SU-DHL-6 (cell line): ENCODE measurements at regions not wholly inside any gene's neighbourhood (a gene's known extent, or its start where the extent isn't known, plus 50 kb on each side); places are given as distances from the start of the nearest gene placed in this dataset.
"Not testable (repeated sequence)": the region's sequence is repeated elsewhere in the genome, so short reads cannot be mapped to it uniquely, and the experiment has no call there.

Experiments
- H2AFZ ChIP-seq: fragments of 200-600 bp; sonication (generic); 2 replicates; pipeline ENCODE4 v1.6.1; 2014; ENCODE audit warnings: low read depth, mild to moderate bottlenecking, moderate library complexity, mixed read lengths, antibody characterized with exemption, low read length; ENCODE audit not compliant: severe bottlenecking
- H3F3A ChIP-seq: fragments of 200-600 bp; shearing (Covaris generic); 2 replicates; pipeline ENCODE4 v1.6.0; 2016; ENCODE audit warnings: antibody characterized with exemption, mild to moderate bottlenecking; ENCODE audit not compliant: insufficient read depth
- H3K27ac ChIP-seq: fragments of 200-600 bp; sonication (generic); 2 replicates; pipeline ENCODE4 v1.5.1; 2016; ENCODE audit warnings: low read depth, mild to moderate bottlenecking, low read length, moderate library complexity, mixed read lengths
- H3K27me3 ChIP-seq: fragments of 200-600 bp; sonication (generic), shearing (Covaris generic); 2 replicates; pipeline ENCODE4 v1.6.0; 2014; ENCODE audit warnings: mild to moderate bottlenecking, low read length
- H3K36me3 ChIP-seq: fragments of 200-600 bp; sonication (generic); 2 replicates; pipeline ENCODE4 v1.6.1; 2014; ENCODE audit warnings: mild to moderate bottlenecking, low read length, mixed read lengths
- H3K4me2 ChIP-seq: fragments of 300-600, 200-600 bp; shearing (Covaris generic), sonication (generic); 2 replicates; pipeline ENCODE4 v1.6.0; 2014; ENCODE audit warnings: low read length, low read depth, mild to moderate bottlenecking; ENCODE audit not compliant: poor library complexity, severe bottlenecking
- H3K4me3 ChIP-seq: fragments of 200-600 bp; sonication (generic); 2 replicates; pipeline ENCODE4 v1.5.1; 2014; ENCODE audit warnings: antibody characterized with exemption, low read length, mild to moderate bottlenecking, mixed read lengths; ENCODE audit not compliant: insufficient read depth, poor library complexity, severe bottlenecking
- H3K79me2 ChIP-seq: fragments of 200-600 bp; sonication (generic); 2 replicates; pipeline ENCODE4 v1.6.1; 2014; ENCODE audit warnings: mild to moderate bottlenecking, low read length, moderate library complexity; ENCODE audit not compliant: insufficient read depth
- H3K9ac ChIP-seq: fragments of 200-600 bp; sonication (generic); 2 replicates; pipeline ENCODE4 v1.7.0; 2014; ENCODE audit warnings: mild to moderate bottlenecking, low read length
- H3K9me2 ChIP-seq: fragments of 200-600 bp; sonication (generic); replicated peaks from 2 replicates; pipeline ENCODE4 v1.6.1; 2014; ENCODE audit warnings: low read length; ENCODE audit not compliant: insufficient read depth
- H3K9me3 ChIP-seq: fragments of 200-600 bp; sonication (generic); 2 replicates; pipeline ENCODE4 v1.6.1; 2014; ENCODE audit warnings: low read length, mixed read lengths; ENCODE audit not compliant: insufficient read depth
- H4K20me1 ChIP-seq: fragments of 200-600 bp; sonication (generic); 2 replicates; pipeline ENCODE4 v1.6.1; 2014; ENCODE audit warnings: low read depth, mild to moderate bottlenecking, antibody characterized with exemption, low read length, moderate library complexity, mixed read lengths
- EZH2phosphoT487 ChIP-seq: fragments of 200-600 bp; sonication (generic), shearing (Covaris generic); conservative IDR thresholded peaks from 2 replicates; pipeline ENCODE4 v1.6.1; 2018; ENCODE audit warnings: mild to moderate bottlenecking, antibody characterized with exemption, low read length, moderate library complexity, mixed read lengths
- TF ChIP-seq, protein P1 (sequence below): fragments of 200-600 bp; sonication (generic); IDR thresholded peaks from one replicate; pipeline ENCODE4 v1.5.1; 2017; ENCODE audit warnings: antibody characterized with exemption, mild to moderate bottlenecking, low read length, moderate library complexity; ENCODE audit not compliant: insufficient read depth, poor library complexity, severe bottlenecking

DNA sequence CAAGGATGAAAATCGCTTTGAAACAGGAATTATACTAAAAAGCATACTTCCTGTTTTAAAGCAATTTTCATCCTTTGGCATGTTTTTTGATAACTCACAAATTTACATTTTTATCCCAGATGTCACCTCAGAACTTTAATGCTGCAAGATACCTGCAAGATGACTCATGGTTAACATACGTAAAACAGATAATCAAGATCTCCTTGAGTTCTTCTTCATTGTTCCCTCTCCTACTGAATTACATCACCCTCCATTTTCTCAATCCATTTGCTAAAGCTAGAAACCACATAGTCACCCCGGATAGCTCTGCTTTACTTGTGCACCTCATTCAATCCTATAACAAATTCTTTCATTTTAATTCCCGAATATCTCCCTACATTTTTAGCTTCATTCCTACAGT lies 1114.2 kb downstream of the PLA2G4A start:
- no peak for TF ChIP-seq EZH2phosphoT487
- TF ChIP-seq, protein P1, sequence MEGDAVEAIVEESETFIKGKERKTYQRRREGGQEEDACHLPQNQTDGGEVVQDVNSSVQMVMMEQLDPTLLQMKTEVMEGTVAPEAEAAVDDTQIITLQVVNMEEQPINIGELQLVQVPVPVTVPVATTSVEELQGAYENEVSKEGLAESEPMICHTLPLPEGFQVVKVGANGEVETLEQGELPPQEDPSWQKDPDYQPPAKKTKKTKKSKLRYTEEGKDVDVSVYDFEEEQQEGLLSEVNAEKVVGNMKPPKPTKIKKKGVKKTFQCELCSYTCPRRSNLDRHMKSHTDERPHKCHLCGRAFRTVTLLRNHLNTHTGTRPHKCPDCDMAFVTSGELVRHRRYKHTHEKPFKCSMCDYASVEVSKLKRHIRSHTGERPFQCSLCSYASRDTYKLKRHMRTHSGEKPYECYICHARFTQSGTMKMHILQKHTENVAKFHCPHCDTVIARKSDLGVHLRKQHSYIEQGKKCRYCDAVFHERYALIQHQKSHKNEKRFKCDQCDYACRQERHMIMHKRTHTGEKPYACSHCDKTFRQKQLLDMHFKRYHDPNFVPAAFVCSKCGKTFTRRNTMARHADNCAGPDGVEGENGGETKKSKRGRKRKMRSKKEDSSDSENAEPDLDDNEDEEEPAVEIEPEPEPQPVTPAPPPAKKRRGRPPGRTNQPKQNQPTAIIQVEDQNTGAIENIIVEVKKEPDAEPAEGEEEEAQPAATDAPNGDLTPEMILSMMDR, result no peak
- Histone ChIP-seq H3K79me2 (no peaks in the 10 kb centered on the region), H3K9me3 (peaks cover 7% of the 10 kb centered on the region; the same call in 1 of the 2 replicates), H2AFZ (no peak overlapping the region), H3K4me2 (no peak overlapping the region), H3K9ac (no peak overlapping the region), H3K9me2 (no peaks in the 10 kb centered on the region), H3F3A (no peaks in the 10 kb centered on the region), H3K27ac (no peak overlapping the region), H4K20me1 (no peaks in the 10 kb centered on the region), H3K36me3 (no peaks in the 10 kb centered on the region), H3K4me3 (no peak overlapping the region), H3K27me3 (no peaks in the 10 kb centered on the region)

DNA sequence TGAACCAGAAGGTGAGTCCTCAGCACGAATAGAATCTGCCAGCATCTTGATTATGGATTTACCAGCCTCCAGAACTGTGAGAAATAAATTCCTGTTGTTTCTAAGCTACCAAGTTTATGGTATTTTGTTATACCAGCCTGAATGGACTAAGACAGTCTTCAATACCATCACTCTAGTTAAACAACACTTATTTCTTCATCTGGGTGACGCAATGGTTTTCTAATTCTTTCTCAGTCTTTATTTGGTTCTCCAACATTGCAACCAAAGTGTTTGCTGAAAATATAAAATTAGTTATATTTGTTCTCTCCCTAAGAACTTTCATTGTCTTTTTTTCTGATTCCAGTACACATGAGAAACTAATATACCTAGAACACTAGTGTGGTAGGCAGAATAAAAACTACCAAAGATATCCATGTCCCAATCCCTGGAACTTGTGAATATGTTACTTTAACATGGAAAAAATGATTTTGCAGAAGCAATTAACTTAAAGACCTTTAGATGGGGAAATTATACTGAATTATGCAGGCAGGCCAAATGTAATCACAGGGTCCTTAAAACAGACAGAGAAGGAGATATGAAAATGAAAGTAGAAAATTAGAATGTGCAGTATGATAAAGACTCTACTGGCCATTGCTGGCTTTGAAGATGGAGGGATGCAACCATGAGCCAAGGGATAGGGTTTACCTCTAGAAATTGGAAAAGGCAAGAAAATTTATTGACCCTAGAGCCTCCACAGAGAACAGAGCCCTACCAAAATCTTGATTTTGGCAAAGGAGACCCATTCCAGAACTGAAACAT lies 1115.1 kb downstream of the PLA2G4A start:
- Histone ChIP-seq H4K20me1 (no peaks in the 10 kb centered on the region), H3K4me3 (no peak overlapping the region), H3K79me2 (no peaks in the 10 kb centered on the region), H3K9me2 (no peaks in the 10 kb centered on the region), H2AFZ (no peak overlapping the region), H3K36me3 (no peaks in the 10 kb centered on the region), H3K27ac (no peak overlapping the region), H3K27me3 (no peaks in the 10 kb centered on the region), H3K9me3 (peaks cover 7% of the 10 kb centered on the region; the same call in 1 of the 2 replicates), H3F3A (no peaks in the 10 kb centered on the region), H3K4me2 (no peak overlapping the region), H3K9ac (no peak overlapping the region)
- TF ChIP-seq, protein P1, result no peak
- no peak for TF ChIP-seq EZH2phosphoT487

DNA sequence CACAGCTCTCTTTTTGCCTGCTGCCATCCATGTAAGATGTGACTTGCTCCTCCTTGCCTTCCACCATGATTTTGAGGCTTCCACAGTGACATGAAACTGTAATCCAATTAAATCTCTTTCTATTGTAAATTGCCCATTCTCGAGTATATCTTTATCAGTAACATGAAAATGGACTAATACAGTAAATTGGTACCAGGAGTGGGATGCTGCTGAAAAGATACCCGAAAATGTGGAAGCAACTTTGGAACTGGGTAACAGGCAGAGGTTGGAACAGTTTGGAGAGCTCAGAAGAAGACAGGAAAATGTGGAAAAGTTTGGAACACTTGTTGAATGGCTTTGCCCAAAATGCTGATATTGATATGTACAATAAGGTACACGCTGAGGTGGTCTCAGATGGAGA lies 1117.9 kb downstream of the PLA2G4A start:
- not testable (repeated sequence) for H3K27ac ChIP-seq, H3K36me3 ChIP-seq, H4K20me1 ChIP-seq, H2AFZ ChIP-seq, H3K9me3 ChIP-seq, H3K27me3 ChIP-seq, H3K4me2 ChIP-seq, H3K9ac ChIP-seq, H3K79me2 ChIP-seq, H3K9me2 ChIP-seq, H3F3A ChIP-seq, H3K4me3 ChIP-seq

DNA sequence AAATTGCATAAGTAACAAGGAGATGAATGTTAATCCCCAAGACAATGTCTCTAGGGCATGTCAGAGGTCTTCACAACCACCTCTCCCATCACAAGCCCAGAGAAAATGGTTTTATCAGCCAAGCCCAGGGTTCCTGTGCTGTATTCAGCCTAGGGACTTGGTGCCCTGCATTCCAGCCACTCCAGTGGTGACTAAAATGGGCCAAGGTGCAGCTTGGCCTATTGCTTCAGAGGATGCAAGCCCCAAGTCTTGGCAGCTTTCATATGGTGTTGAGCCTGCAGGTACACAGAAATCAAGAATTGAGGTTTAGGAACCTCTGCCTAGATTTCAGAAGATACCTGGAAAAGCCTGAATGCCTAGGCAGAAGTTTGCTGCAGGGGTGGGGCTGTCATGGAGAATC lies 1118.6 kb downstream of the PLA2G4A start:
- H3K4me2 ChIP-seq, result no peak overlapping the region
- H3K27ac ChIP-seq, result no peak overlapping the region
- no peaks in the 10 kb centered on the region for H3K36me3 ChIP-seq
- no peaks in the 10 kb centered on the region for H3K9me2 ChIP-seq
- H2AFZ ChIP-seq, result no peak overlapping the region
- H3K27me3 ChIP-seq, result no peaks in the 10 kb centered on the region
- no peaks in the 10 kb centered on the region for H3K79me2 ChIP-seq
- TF ChIP-seq, protein P1, result no peak
- TF ChIP-seq EZH2phosphoT487, result no peak
- H3K9me3 ChIP-seq, result peaks cover 12% of the 10 kb centered on the region; the same call in 1 of the 2 replicates
- no peaks in the 10 kb centered on the region for H3F3A ChIP-seq
- H4K20me1 ChIP-seq, result no peaks in the 10 kb centered on the region
- H3K9ac ChIP-seq, result no peak overlapping the region
- no peak overlapping the region for H3K4me3 ChIP-seq
